ENCODE measurements at regions not wholly inside any gene's neighbourhood (a gene's known extent, or its start where the extent isn't known, plus 50 kb on each side); places are given as distances from the start of the nearest gene placed in this dataset.

DNA sequence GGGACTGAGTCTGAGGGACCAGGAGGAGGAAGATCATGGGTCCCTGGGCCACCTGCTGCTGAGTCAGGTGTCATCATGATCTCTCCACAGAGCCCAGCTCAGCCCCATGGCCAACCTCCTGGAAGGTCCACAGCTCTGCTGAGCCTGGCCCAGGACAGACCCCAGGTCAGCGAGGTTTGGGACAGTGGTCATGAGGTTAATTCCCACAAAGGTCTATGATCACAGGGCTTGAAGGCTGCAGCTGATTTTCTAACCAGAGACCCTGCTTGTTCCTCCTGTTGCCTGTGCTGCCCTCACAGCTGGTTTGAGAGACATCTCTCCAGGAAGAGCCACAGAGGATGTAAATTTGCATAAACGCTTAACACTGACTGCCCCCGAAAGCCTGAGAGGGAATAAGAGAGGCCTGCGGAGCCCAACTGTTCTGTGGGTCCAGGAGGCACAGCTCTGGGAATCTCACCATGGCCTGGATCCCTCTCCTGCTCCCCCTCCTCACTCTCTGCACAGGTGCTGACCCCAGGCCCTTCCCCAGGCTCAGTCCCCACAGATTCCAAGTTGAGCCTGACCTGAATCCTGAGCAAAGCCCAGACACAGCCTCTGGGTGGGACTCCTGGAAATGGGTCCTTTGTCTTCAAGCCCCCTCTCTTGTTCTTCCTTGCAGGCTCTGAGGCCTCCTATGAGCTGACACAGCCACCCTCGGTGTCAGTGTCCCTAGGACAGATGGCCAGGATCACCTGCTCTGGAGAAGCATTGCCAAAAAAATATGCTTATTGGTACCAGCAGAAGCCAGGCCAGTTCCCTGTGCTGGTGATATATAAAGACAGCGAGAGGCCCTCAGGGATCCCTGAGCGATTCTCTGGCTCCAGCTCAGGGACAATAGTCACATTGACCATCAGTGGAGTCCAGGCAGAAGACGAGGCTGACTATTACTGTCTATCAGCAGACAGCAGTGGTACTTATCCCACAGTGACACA, 102.8 kb downstream of the GGTLC2 start:
- Histone ChIP-seq H3K27me3 (ENCODE audit: insufficient read depth, low read length) (peaks cover 3% of the 10 kb centered on the region), H3K4me3 (ENCODE audit: low read length) (no peak overlapping the region), H3K4me1 (ENCODE audit: insufficient read depth, low read length) (peaks cover 31% of the 10 kb centered on the region), H3K9me3 (ENCODE audit: low read depth, low read length) (no peaks in the 10 kb centered on the region)

DNA sequence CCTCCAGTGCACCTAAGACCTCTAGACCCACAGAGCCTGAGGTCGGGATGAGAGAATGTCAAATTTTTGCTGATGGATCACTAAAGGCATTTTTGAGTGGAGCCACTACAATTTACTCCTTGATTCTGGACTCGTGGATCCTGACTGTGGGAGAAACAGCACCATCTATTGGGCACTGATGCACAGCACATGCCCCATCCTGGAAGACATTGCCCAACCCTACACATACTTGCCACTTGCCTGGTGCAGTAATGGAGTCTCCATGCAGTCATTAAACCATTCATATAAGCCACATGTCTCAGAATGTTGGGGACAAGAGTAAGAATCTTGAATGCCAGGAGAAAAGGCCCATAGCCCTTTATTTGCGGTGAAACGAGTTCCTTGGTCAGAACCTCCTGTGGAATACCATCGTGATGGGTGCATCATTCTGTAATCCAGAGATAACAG, 103.9 kb downstream of the GGTLC2 start:
- no peaks in the 10 kb centered on the region for H3K9me3 ChIP-seq (ENCODE audit: low read depth, low read length)
- H3K4me1 ChIP-seq (ENCODE audit: insufficient read depth, low read length): peaks cover 42% of the 10 kb centered on the region
- no peak overlapping the region for H3K4me3 ChIP-seq (ENCODE audit: low read length)
- no peaks in the 10 kb centered on the region for H3K27me3 ChIP-seq (ENCODE audit: insufficient read depth, low read length)

DNA sequence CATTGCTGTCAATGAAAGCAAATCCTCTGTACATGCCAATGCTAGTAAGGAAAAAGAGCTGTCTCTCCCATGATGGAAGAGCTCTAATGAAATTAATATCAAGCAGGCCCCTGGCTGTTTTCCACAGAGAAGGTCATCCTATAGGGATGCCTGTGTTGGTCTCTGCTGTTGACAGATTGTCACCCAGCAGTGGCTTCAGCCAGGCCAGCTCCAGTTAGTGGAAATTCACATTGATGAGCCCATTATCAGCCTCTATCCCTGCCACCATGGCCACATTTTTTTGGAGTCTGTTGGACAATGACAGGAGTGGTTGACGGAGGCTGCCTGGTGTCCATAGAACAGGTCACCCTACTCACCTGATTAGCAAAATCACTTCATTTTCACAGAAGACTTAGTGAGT, 104.3 kb downstream of the GGTLC2 start:
- peaks cover 46% of the 10 kb centered on the region for H3K4me1 ChIP-seq (ENCODE audit: insufficient read depth, low read length)
- no peaks in the 10 kb centered on the region for H3K9me3 ChIP-seq (ENCODE audit: low read depth, low read length)
- H3K27me3 ChIP-seq (ENCODE audit: insufficient read depth, low read length): no peaks in the 10 kb centered on the region
- H3K4me3 ChIP-seq (ENCODE audit: low read length): no peak overlapping the region

DNA sequence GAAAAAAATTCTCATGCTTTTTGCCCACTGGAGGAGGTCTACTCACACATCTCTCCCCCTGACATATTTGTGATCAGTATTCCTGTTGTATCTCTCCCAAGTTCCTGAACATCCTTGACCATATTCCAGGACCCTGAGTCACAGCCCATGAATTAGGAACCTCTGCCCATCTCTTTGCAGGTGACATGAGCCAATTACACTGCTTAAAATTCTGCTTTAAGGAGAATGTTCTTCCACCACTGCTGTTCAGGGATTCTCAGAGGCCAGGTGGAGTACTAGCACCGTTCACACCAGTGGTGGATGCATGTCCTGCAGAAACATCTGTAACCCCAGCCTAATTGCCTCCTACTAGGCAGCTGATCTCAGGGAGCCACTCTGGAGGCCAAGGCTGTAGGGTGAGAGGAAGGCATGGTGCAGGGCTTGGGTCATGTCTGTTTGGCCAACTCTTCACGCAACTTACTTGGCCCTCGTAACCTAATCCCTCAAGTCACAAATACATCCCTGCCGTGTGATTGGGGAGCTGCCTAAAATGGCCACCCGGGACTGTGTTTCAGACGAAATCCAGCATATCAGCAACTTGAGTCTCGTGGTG, 104.8 kb downstream of the GGTLC2 start:
- H3K9me3 ChIP-seq (ENCODE audit: low read depth, low read length): no peaks in the 10 kb centered on the region
- no peaks in the 10 kb centered on the region for H3K27me3 ChIP-seq (ENCODE audit: insufficient read depth, low read length)
- H3K4me3 ChIP-seq (ENCODE audit: low read length): no peak overlapping the region
- peaks cover 51% of the 10 kb centered on the region for H3K4me1 ChIP-seq (ENCODE audit: insufficient read depth, low read length)

DNA sequence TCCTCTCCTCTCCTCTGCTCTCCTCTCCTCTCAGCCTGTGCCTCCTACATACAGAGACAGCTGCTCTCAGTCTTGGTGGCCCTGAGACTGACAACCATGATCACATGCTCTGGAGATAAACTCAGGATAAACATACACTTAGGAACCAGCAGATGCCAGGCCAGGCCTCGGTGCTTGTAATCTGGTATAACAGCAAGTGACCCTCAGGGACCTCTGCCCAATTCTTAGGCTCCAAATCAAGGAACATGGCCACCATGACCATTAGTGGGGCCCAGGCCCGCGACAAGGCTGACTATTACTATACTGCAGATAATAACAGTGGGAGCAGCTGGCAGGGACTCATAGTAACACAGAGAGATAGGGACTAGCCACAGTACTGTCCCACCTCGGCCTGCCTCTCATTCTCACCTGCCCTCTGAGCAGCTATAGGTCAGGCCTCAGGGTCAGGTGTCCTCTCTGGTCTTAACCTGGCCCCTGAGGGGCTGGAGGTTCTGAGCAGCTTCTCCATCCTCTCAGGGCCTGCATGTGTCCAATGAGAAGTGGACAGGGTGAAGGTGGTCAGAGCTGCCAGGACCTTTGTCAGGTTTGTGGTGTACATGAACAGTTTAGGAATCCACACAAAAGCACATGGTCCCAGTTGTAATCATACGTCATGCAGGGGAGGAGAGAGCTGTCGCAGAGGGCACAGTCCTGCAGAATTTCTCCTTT, 106.1 kb downstream of the GGTLC2 start:
- no peak overlapping the region for H3K4me3 ChIP-seq (ENCODE audit: low read length)
- peaks cover 60% of the 10 kb centered on the region for H3K4me1 ChIP-seq (ENCODE audit: insufficient read depth, low read length)
- H3K27me3 ChIP-seq (ENCODE audit: insufficient read depth, low read length): no peaks in the 10 kb centered on the region
- no peaks in the 10 kb centered on the region for H3K9me3 ChIP-seq (ENCODE audit: low read depth, low read length)

DNA sequence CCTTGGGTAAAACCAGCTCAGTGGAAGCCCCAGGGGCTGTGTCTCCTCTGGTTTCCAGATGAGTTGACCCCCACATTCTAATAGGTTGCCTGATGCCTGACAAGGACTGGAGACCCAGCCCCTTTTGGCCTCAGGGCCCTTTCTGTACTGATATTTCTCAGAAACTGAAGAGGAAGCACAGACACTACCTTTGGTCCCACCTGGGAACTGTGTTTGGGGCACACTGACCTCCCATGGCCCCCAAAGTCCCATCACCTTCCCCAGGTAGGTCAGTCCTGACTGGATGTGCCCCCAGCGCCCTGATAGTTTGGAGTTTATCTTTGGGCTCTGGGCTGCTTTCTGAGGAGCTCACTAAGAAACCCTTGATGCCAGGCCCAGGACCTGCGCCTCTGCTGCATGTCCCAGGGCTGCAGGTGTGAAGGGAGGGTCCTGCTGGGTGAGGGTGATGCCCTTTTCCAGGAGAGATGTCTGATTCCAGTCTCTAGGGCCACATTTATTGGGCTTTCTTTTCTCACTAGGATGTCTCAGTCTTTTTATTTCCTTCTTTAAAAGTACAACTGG, 106.7 kb downstream of the GGTLC2 start:
- H3K4me1 ChIP-seq (ENCODE audit: insufficient read depth, low read length): peaks cover 60% of the 10 kb centered on the region
- H3K9me3 ChIP-seq (ENCODE audit: low read depth, low read length): no peaks in the 10 kb centered on the region
- H3K4me3 ChIP-seq (ENCODE audit: low read length): no peak overlapping the region

DNA sequence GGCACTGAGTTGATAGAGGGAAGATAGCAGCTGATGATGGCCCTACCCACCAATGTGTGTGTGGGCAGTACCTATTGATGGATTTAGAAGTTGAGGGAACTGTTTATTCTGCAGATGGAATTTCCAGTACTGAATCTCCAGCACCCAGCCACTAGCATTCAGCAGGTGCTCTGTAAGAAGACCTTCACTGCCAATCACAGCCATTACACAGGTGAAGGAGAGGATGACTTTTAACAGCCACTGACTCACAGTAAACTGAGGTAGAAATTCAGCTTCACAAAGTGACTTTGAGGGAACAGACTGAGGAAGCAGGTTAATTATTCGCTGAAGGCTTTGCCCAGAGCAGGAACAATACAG, 107.8 kb downstream of the GGTLC2 start:
- Histone ChIP-seq H3K27me3 (ENCODE audit: insufficient read depth, low read length) (no peaks in the 10 kb centered on the region), H3K4me3 (ENCODE audit: low read length) (no peak overlapping the region), H3K4me1 (ENCODE audit: insufficient read depth, low read length) (peaks cover 55% of the 10 kb centered on the region), H3K9me3 (ENCODE audit: low read depth, low read length) (no peaks in the 10 kb centered on the region)

More for the DNA sequence above, 106.7 kb downstream of the GGTLC2 start:
- H3K27me3 ChIP-seq (ENCODE audit: insufficient read depth, low read length): no peaks in the 10 kb centered on the region

DNA sequence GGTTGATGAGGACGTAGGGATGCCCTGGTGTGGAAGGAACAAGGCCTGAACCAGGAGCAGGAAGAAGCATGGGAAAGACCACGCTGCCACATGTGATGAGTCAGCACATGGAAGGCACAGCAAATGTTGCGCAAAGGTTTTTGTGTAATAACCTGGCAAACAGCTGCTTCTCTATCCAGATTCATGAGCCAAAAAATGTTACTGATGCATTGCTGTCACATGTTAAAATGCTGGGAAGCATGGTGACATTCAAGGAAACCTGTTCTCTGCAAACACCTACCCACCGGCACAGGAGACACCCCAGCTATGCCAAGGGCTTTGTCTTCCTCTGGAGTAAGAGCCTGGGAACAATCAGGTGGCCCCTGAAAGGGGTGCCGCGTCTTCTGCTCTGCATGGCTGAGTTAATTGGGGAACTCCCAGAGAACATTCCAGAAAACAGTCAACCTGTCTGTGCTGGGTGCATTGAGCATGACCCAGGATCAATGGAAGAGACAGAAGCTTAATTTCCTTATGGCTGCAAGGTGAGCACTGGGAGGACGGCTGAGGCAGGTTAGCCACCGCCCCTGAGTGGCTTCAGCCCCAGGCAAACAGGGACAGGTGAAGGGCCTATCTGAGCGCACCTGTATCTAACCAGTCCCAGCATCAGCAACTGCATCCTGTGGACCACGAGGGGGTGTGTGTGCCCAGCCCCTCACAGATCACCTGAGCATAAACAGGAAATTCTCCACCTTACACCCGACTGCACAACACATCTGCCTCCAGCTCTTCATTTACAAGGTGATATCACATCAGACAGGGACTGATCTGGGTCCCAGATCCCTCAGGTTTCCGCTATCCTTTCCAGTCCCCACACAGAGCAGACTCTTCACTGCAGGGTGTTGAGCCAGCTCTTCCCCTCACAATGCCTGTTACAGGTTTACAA, 108.4 kb downstream of the GGTLC2 start:
- H3K27me3 ChIP-seq (ENCODE audit: insufficient read depth, low read length): no peaks in the 10 kb centered on the region
- peaks cover 51% of the 10 kb centered on the region for H3K4me1 ChIP-seq (ENCODE audit: insufficient read depth, low read length)
- H3K4me3 ChIP-seq (ENCODE audit: low read length): no peak overlapping the region

DNA sequence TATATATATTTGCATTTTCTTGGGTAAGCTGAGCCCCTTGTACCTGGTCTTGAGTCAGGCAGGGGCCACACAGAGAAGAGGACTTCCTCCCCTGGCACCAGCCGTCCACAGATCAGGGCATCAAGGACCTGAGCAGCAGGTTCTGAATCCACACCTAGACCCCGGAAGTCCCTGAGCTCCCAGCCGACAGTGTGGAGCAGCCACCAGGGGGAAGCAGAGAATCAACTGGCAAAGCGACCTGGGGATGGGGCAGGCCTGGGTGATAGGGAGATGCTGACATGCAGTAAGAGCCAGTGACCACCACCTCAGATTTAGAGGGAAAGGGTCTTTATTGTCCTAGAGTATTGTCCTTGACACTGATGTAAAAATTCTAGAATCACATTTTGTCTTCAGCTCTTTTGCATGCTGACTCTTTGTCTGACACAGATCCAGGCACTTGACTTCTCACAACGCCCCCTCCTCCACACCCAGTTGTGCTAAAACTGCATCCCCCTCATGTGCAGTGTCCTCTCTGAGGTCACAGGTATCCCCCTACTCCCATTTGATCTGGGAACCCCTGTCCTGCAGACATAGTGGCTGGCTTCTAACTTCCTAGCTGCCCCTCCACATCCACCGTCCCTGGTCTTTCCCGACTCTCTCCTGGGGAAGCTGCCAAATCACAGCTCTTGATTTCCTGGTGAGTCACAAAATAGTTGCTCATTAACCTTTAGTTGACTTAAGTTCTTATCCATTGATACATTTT, 109.3 kb downstream of the GGTLC2 start:
- Histone ChIP-seq H3K27me3 (ENCODE audit: insufficient read depth, low read length) (no peaks in the 10 kb centered on the region), H3K4me1 (ENCODE audit: insufficient read depth, low read length) (peaks cover 48% of the 10 kb centered on the region), H3K9me3 (ENCODE audit: low read depth, low read length) (no peaks in the 10 kb centered on the region), H3K4me3 (ENCODE audit: low read length) (no peak overlapping the region)

More for the DNA sequence above, 108.4 kb downstream of the GGTLC2 start:
- H3K9me3 ChIP-seq (ENCODE audit: low read depth, low read length): no peaks in the 10 kb centered on the region

DNA sequence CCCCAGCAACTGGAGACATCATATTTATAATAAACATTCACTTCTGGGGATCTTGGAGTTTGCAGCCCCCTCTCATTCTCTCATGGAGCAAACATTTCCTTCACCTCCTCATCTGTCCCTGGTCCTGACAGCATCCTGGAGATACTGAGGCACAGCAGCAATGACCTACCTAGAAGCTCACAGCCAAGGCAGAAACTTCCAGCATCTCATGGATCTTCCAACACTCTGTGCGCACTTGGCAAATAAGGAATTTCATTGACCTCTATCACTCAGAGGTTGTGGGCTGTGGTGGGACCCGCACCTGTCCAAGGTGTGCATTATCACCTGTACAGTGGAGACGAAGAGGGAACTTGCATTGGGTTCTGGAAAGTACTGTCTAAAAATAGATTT, 109.8 kb downstream of the GGTLC2 start:
- no peaks in the 10 kb centered on the region for H3K27me3 ChIP-seq (ENCODE audit: insufficient read depth, low read length)
- H3K9me3 ChIP-seq (ENCODE audit: low read depth, low read length): no peaks in the 10 kb centered on the region
- H3K4me1 ChIP-seq (ENCODE audit: insufficient read depth, low read length): peaks cover 48% of the 10 kb centered on the region
- no peak overlapping the region for H3K4me3 ChIP-seq (ENCODE audit: low read length)

DNA sequence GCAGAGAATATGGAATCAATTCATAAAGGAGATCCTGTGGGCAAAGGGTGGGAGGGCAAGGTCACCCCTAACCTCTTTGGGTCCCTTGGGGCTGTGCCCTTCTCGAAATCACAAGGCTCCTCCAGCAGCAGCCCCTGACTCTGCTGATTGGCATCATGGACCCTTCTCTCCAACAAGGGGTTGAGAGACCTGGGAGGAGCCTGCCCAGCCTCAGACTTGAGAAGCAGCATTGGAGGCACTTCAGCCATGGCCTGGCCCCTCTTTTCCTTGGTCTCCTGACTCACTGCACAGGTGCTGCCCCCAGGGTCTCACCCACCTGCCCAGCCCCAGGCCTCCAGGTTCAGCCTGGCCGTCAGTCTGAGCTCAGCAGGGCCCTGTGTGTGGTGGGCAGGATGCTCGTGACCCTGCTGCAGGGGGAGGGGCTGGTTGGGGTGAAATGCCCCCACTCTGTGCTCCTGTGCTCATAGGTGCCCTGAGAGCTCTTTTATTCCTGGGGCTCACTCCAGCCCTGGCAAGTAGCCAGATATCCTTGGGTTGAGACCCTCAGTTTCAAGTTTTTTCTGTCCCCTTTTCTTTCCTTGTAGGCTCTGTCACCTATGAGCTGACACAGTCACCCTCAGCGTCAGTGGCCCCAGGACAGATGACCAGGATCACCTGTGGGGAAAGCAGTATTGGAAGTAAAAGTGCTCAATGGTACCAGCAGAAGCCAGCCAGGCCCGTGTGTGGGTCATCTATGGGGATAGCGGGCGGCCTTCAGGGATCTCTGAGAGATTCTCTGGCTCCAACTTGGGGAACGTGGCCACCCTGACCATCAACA, 110.8 kb downstream of the GGTLC2 start:
- no peaks in the 10 kb centered on the region for H3K27me3 ChIP-seq (ENCODE audit: insufficient read depth, low read length)
- H3K4me3 ChIP-seq (ENCODE audit: low read length): no peak overlapping the region
- H3K9me3 ChIP-seq (ENCODE audit: low read depth, low read length): no peaks in the 10 kb centered on the region
- H3K4me1 ChIP-seq (ENCODE audit: insufficient read depth, low read length): peaks cover 48% of the 10 kb centered on the region

DNA sequence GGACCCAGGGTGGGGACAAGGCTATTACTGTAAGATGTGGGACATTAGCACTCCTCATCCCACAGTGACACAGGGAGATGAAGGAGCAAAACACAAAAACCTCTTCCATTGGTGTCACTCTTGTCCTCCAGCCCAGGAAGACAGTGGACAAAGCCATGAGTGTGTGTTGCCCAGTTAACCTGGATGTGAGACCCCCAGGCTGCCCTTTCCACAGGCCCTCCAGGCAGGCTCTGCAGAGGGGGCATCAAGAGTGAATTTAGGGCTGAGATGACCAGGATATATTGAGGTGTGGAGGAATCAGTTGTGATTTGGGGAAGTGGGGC, 111.3 kb downstream of the GGTLC2 start:
- H3K9me3 ChIP-seq (ENCODE audit: low read depth, low read length): no peaks in the 10 kb centered on the region
- H3K4me3 ChIP-seq (ENCODE audit: low read length): no peak overlapping the region
- H3K27me3 ChIP-seq (ENCODE audit: insufficient read depth, low read length): no peaks in the 10 kb centered on the region
- peaks cover 48% of the 10 kb centered on the region for H3K4me1 ChIP-seq (ENCODE audit: insufficient read depth, low read length)

DNA sequence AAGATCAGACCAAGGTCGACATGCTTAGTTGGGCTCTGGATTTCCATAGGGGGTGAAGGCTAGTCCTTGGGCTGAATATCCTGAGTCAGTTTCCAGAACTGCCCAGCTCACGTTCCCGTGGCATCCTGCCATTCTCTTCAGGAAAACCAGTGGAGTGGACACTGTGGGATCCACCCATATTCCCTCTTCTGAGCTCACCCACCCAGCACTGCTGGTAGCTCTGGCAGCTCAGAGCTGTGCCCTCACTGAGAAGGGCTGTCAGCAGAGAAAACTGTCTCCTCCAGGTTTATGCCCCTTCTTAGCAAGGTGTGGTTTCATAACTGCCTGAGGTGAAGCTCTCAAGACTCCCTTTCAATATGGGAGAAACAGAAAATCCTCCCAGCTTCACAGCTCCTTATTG, 111.7 kb downstream of the GGTLC2 start:
- Histone ChIP-seq H3K27me3 (ENCODE audit: insufficient read depth, low read length) (no peaks in the 10 kb centered on the region), H3K4me1 (ENCODE audit: insufficient read depth, low read length) (peaks cover 48% of the 10 kb centered on the region), H3K9me3 (ENCODE audit: low read depth, low read length) (no peaks in the 10 kb centered on the region), H3K4me3 (ENCODE audit: low read length) (no peak overlapping the region)

Data from mononuclear cell (primary cell).